GM23338 (cell line): ENCODE measurements at regions not wholly inside any gene's neighbourhood (a gene's known extent, or its start where the extent isn't known, plus 50 kb on each side); places are given as distances from the start of the nearest gene placed in this dataset.

ENCODE experiments used
- ATAC-seq: fragments of 200-7000 bp; cut with Tn5 transposase; 3 replicates; pipeline ENCODE4 v1.9.1; 2020
- DNase-seq: peaks from one replicate; pipeline ENCODE4 v3.0.0-alpha.2; 2015; ENCODE audit warnings: low spot score
- H2AFZ ChIP-seq: fragments of 200-600 bp; sonication (generic); 2 replicates; pipeline ENCODE4 v1.8.0; 2016; ENCODE audit warnings: antibody characterized with exemption, mild to moderate bottlenecking, moderate library complexity
- H3F3A ChIP-seq: fragments of 200-600 bp; sonication (generic); replicated peaks from 2 replicates; pipeline ENCODE4 v1.8.0; 2017; ENCODE audit warnings: antibody characterized with exemption, mixed run types, low read depth
- H3K27ac ChIP-seq: fragments of 200-600 bp; sonication (generic); 2 replicates; pipeline ENCODE4 v1.6.1; 2016; ENCODE audit warnings: low read depth
- H3K27me3 ChIP-seq: fragments of 200-600 bp; sonication (generic); 2 replicates; pipeline ENCODE4 v1.8.0; 2016; ENCODE audit warnings: mild to moderate bottlenecking, mixed run types, moderate library complexity; ENCODE audit not compliant: insufficient read depth
- H3K36me3 ChIP-seq: fragments of 200-600 bp; sonication (generic); 2 replicates; pipeline ENCODE4 v1.8.0; 2016; ENCODE audit warnings: mild to moderate bottlenecking; ENCODE audit not compliant: insufficient read depth
- H3K4me1 ChIP-seq: fragments of 200-600 bp; sonication (generic); 2 replicates; pipeline ENCODE4 v1.8.0; 2016; ENCODE audit warnings: mild to moderate bottlenecking, moderate library complexity; ENCODE audit not compliant: insufficient read depth
- H3K4me2 ChIP-seq: fragments of 200-600 bp; sonication (generic); 2 replicates; pipeline ENCODE4 v1.7.1; 2017; ENCODE audit warnings: mixed run types
- H3K4me3 ChIP-seq: fragments of 200-600 bp; sonication (generic); 2 replicates; pipeline ENCODE4 v1.6.1; 2016; ENCODE audit warnings: mixed run types
- H3K79me2 ChIP-seq: fragments of 200-600 bp; sonication (generic); replicated peaks from 2 replicates; pipeline ENCODE4 v1.8.0; 2017; ENCODE audit warnings: mild to moderate bottlenecking; ENCODE audit not compliant: insufficient read depth
- H3K9me2 ChIP-seq: fragments of 200-600 bp; sonication (generic); 2 replicates; pipeline ENCODE4 v1.8.0; 2017; ENCODE audit not compliant: insufficient read depth
- H4K20me1 ChIP-seq: fragments of 200-600 bp; sonication (generic); replicated peaks from 2 replicates; pipeline ENCODE4 v1.8.0; 2017; ENCODE audit warnings: mild to moderate bottlenecking; ENCODE audit not compliant: insufficient read depth
- H3K27ac Mint-ChIP-seq: 2 replicates; pipeline ENCODE4 v1.8.0; 2020; ENCODE audit warnings: inconsistent platforms, mild to moderate bottlenecking, moderate library complexity, mixed read lengths
- H3K27me3 Mint-ChIP-seq: 3 replicates; pipeline ENCODE4 v1.8.0; 2022; ENCODE audit warnings: low read depth, mild to moderate bottlenecking, moderate library complexity, mixed read lengths, inconsistent platforms; ENCODE audit not compliant: insufficient read depth, poor library complexity
- H3K36me3 Mint-ChIP-seq: 3 replicates; pipeline ENCODE4 v1.8.0; 2021; ENCODE audit warnings: low read depth, mild to moderate bottlenecking, inconsistent platforms, moderate library complexity, mixed read lengths
- H3K4me1 Mint-ChIP-seq: 3 replicates; pipeline ENCODE4 v1.8.0; 2020; ENCODE audit warnings: mild to moderate bottlenecking, inconsistent platforms, mixed read lengths
- H3K4me3 Mint-ChIP-seq: 3 replicates; pipeline ENCODE4 v1.8.0; 2021; ENCODE audit warnings: moderate library complexity, mild to moderate bottlenecking, inconsistent platforms, mixed read lengths
- H3K9me3 Mint-ChIP-seq: 3 replicates; pipeline ENCODE4 v1.8.0; 2020; ENCODE audit warnings: moderate library complexity, mild to moderate bottlenecking, inconsistent platforms, mixed read lengths
- EZH2 ChIP-seq: fragments of 200-600 bp; sonication (generic); IDR thresholded peaks from one replicate; pipeline ENCODE4 v1.8.0; 2017; ENCODE audit warnings: antibody characterized with exemption, mild to moderate bottlenecking, low read depth; ENCODE audit not compliant: unreplicated experiment
- JUNB ChIP-seq: IDR thresholded peaks from one replicate; pipeline ENCODE4 v1.6.1; 2016; ENCODE audit warnings: antibody characterized with exemption; ENCODE audit not compliant: unreplicated experiment
- NANOG ChIP-seq: IDR thresholded peaks from 2 replicates; pipeline ENCODE4 v1.6.1; 2016; ENCODE audit warnings: antibody characterized with exemption, borderline replicate concordance
- TF ChIP-seq, protein P1 (sequence below): fragments of 250-450 bp; sonication (Bioruptor Pico); IDR thresholded peaks from 2 replicates; pipeline ENCODE4 v1.5.0; 2020; ENCODE audit warnings: mild to moderate bottlenecking, moderate library complexity

DNA sequence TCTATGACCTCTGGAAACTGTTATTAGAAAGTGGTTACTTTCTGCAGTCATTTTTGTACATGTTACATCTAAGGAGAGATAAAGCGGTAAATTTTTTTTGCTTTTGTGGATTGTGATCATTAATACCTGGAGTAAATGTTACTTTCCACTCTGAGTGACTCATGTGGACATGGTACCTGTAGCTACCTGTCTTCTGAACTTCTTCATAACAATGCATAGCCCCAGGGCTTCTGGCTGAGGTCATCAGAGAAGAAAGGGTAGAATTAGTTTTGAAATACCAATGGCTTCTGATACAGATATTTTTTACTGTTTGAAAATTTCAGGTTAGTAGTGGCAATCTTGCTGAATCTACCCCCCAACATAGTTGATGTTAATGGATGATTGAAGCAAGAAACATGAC, 489.3 kb downstream of the RWDD3 start:
- Mint-ChIP-seq H3K27me3 (peaks cover 1% of the 10 kb centered on the region), H3K36me3 (no peaks in the 10 kb centered on the region), H3K9me3 (no peaks in the 10 kb centered on the region), H3K4me1 (peaks cover 7% of the 10 kb centered on the region; the same call in 2 of the 3 replicates), H3K27ac (no peak overlapping the region), H3K4me3 (no peak overlapping the region)
- Histone ChIP-seq H4K20me1 (no peaks in the 10 kb centered on the region), H3K9me2 (peaks cover 20% of the 10 kb centered on the region), H3K36me3 (no peaks in the 10 kb centered on the region), H3K27me3 (no peaks in the 10 kb centered on the region), H3K4me3 (no peak overlapping the region), H3K27ac (no peak overlapping the region), H2AFZ (no peak overlapping the region), H3K79me2 (no peaks in the 10 kb centered on the region), H3K4me1 (0 out of 2 replicates have a peak, but pooled peaks cover 4% of the 10 kb centered on the region), H3K4me2 (no peak overlapping the region), H3F3A (no peaks in the 10 kb centered on the region)
- TF ChIP-seq, protein P1, sequence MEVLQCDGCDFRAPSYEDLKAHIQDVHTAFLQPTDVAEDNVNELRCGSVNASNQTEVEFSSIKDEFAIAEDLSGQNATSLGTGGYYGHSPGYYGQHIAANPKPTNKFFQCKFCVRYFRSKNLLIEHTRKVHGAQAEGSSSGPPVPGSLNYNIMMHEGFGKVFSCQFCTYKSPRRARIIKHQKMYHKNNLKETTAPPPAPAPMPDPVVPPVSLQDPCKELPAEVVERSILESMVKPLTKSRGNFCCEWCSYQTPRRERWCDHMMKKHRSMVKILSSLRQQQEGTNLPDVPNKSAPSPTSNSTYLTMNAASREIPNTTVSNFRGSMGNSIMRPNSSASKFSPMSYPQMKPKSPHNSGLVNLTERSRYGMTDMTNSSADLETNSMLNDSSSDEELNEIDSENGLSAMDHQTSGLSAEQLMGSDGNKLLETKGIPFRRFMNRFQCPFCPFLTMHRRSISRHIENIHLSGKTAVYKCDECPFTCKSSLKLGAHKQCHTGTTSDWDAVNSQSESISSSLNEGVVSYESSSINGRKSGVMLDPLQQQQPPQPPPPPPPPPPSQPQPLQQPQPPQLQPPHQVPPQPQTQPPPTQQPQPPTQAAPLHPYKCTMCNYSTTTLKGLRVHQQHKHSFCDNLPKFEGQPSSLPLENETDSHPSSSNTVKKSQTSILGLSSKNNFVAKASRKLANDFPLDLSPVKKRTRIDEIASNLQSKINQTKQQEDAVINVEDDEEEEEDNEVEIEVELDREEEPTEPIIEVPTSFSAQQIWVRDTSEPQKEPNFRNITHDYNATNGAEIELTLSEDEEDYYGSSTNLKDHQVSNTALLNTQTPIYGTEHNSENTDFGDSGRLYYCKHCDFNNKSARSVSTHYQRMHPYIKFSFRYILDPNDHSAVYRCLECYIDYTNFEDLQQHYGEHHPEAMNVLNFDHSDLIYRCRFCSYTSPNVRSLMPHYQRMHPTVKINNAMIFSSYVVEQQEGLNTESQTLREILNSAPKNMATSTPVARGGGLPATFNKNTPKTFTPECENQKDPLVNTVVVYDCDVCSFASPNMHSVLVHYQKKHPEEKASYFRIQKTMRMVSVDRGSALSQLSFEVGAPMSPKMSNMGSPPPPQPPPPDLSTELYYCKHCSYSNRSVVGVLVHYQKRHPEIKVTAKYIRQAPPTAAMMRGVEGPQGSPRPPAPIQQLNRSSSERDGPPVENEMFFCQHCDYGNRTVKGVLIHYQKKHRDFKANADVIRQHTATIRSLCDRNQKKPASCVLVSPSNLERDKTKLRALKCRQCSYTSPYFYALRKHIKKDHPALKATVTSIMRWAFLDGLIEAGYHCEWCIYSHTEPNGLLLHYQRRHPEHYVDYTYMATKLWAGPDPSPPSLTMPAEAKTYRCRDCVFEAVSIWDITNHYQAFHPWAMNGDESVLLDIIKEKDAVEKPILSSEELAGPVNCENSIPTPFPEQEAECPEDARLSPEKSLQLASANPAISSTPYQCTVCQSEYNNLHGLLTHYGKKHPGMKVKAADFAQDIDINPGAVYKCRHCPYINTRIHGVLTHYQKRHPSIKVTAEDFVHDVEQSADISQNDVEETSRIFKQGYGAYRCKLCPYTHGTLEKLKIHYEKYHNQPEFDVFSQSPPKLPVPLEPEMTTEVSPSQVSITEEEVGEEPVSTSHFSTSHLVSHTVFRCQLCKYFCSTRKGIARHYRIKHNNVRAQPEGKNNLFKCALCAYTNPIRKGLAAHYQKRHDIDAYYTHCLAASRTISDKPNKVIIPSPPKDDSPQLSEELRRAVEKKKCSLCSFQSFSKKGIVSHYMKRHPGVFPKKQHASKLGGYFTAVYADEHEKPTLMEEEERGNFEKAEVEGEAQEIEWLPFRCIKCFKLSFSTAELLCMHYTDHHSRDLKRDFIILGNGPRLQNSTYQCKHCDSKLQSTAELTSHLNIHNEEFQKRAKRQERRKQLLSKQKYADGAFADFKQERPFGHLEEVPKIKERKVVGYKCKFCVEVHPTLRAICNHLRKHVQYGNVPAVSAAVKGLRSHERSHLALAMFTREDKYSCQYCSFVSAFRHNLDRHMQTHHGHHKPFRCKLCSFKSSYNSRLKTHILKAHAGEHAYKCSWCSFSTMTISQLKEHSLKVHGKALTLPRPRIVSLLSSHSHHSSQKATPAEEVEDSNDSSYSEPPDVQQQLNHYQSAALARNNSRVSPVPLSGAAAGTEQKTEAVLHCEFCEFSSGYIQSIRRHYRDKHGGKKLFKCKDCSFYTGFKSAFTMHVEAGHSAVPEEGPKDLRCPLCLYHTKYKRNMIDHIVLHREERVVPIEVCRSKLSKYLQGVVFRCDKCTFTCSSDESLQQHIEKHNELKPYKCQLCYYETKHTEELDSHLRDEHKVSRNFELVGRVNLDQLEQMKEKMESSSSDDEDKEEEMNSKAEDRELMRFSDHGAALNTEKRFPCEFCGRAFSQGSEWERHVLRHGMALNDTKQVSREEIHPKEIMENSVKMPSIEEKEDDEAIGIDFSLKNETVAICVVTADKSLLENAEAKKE (CRISPR knock-in tag): peak; percentile 63; the same call in 1 of the 2 replicates
- no peak for TF ChIP-seq NANOG
- no peak for ATAC-seq
- no peak for DNase-seq

DNA sequence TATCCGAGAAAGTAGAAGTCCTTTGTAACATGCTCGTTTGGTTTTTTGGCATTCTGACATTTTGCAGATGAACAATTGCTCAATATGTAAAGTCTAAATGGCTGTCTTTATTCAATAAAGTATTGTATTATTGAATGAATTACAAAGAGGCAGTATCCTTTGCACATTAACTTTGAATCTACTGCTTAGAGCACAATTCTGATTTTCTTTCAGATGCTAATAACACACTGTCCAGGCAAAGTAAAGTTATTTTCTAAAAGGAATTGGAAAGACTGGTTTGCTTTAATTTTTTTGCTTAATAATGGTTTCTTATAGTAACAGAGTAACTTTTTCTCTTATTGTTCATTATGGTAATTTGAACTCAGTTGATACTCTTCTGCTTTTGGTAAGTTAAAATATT, 494.8 kb downstream of the RWDD3 start:
- no peaks in the 10 kb centered on the region for H3K79me2 ChIP-seq
- no peak overlapping the region; the same call in 1 of the 2 replicates for H3K4me2 ChIP-seq
- no peaks in the 10 kb centered on the region for H4K20me1 ChIP-seq
- H3K27ac ChIP-seq: no peak overlapping the region
- Mint-ChIP-seq H3K9me3 (no peaks in the 10 kb centered on the region), H3K27me3 (no peaks in the 10 kb centered on the region), H3K36me3 (no peaks in the 10 kb centered on the region), H3K4me3 (no peak overlapping the region), H3K27ac (no peak overlapping the region), H3K4me1 (no peaks in the 10 kb centered on the region)
- ATAC-seq (no peak), DNase-seq (no peak)
- H3K9me2 ChIP-seq: peaks cover 15% of the 10 kb centered on the region
- H3K36me3 ChIP-seq: no peaks in the 10 kb centered on the region
- no peaks in the 10 kb centered on the region for H3K27me3 ChIP-seq
- H3F3A ChIP-seq: no peaks in the 10 kb centered on the region
- no peaks in the 10 kb centered on the region for H3K4me1 ChIP-seq
- no peak overlapping the region for H3K4me3 ChIP-seq
- no peak overlapping the region for H2AFZ ChIP-seq
- TF ChIP-seq JUNB (no peak), EZH2 (no peak), NANOG (no peak)
- TF ChIP-seq, protein P1 (CRISPR knock-in tag): no peak
